GM21515 (cell line): ENCODE measurements at regions not wholly inside any gene's neighbourhood (a gene's known extent, or its start where the extent isn't known, plus 50 kb on each side); places are given as distances from the start of the nearest gene placed in this dataset.

Source experiments
- ATAC-seq: cut with Tn5 transposase; IDR thresholded peaks from one replicate; pipeline ENCODE4 v1.9.1; 2021; ENCODE audit not compliant: unreplicated experiment

- no peak for ATAC-seq
Measured at GRCh38 chr16:89042711-89043551, 50.7 kb upstream of the ACSF3 start.

DNA sequence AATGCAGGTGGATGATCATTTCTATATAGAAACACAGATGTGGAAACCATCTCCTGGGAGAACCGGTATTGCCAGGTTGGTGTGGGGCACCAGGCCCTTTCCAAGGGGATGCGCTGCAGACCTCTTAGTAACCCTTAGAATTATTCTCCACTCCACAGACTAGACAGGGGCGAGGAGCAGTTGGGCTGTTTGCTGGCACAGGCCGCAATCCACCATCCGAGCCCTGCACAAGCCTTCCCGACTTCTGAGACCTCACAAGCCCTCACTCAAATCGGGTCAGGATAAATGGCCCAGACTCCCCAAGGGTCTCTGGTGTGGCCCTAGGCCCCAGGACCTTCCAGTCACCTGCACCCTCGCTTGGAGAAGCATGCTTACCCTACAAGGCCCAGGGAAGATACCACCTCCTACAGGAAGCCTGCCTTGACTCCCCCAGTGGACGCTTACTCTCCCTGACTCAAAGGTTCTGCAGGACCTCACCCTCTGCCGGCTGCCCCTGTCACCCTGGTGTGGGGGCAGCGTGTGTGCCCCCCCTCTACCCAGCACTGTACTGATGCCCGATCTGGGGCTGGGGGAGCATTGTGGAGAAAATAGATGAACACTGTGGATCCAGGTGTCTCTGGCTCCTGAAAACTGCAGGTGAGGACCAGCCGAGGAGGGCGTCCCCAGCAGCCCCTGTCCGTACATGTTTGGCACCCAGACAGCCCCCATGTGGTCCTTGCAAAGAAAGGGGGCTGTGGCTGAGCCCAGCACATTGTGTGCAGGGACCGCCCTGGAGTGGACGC is 49.8 kb upstream of the ACSF3 start:
- no peak for ATAC-seq
